ENCODE measurements at regions not wholly inside any gene's neighbourhood (a gene's known extent, or its start where the extent isn't known, plus 50 kb on each side); places are given as distances from the start of the nearest gene placed in this dataset.

GRCh38 chr6:25165800-25166199 lies 113.4 kb upstream of the CARMIL1 start:
- 87% methylated on average over 1 of the region's 1 CpG for WGBS, 2 donors
- no peak for DNase-seq (ENCODE audit: low spot score in 2 of 2)
- TF ChIP-seq POLR2A (IDR thresholded peaks at IDR 0.05), result no peak
- TF ChIP-seq, protein P1, sequence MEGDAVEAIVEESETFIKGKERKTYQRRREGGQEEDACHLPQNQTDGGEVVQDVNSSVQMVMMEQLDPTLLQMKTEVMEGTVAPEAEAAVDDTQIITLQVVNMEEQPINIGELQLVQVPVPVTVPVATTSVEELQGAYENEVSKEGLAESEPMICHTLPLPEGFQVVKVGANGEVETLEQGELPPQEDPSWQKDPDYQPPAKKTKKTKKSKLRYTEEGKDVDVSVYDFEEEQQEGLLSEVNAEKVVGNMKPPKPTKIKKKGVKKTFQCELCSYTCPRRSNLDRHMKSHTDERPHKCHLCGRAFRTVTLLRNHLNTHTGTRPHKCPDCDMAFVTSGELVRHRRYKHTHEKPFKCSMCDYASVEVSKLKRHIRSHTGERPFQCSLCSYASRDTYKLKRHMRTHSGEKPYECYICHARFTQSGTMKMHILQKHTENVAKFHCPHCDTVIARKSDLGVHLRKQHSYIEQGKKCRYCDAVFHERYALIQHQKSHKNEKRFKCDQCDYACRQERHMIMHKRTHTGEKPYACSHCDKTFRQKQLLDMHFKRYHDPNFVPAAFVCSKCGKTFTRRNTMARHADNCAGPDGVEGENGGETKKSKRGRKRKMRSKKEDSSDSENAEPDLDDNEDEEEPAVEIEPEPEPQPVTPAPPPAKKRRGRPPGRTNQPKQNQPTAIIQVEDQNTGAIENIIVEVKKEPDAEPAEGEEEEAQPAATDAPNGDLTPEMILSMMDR (IDR thresholded peaks at IDR 0.05), result no peak
- no peak overlapping the region for H3K4me3 ChIP-seq (ENCODE audit: low read depth, poor library complexity, severe bottlenecking)
- intact Hi-C loops (cut with DNase I; ENCODE audit: low total_unique reads), result no loop called here

- no peak overlapping the region for H3K4me3 ChIP-seq (ENCODE audit: low read depth, poor library complexity, severe bottlenecking)
- DNase-seq (ENCODE audit: low spot score in 2 of 2), result no peak
- 62 to 63% methylated on average over 6 of the region's 6 CpGs for WGBS, 2 donors
- TF ChIP-seq, protein P1 (IDR thresholded peaks at IDR 0.05), result no peak
- TF ChIP-seq POLR2A (IDR thresholded peaks at IDR 0.05), result no peak
- intact Hi-C loops (cut with DNase I; ENCODE audit: low total_unique reads), result no loop called here
Observed at GRCh38 chr6:25166955-25167748, 112.0 kb upstream of the CARMIL1 start.

DNA sequence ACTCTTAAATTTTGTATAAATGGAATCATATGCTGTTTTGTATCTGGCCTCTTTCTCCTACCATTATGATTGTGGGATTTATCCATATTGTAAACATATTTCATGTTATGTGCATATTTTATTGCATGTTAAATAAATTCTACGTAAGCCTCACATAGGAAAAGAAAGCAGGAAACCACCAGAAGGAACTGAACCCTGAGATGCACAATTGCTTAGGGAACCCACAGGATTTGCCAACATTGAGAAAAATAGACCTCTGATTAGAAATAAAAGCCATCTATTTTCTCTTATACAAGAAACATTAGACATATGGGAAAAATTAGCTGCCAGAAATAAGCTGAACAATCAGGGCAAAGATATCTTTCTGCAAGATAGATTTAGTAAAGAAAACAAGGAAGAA lies 111.2 kb upstream of the CARMIL1 start:
- WGBS, 2 donors, result 79 to 85% methylated on average over 1 of the region's 1 CpG

GRCh38 chr6:25168637-25169036 lies 110.5 kb upstream of the CARMIL1 start:
- intact Hi-C loops (cut with DNase I; ENCODE audit: low total_unique reads), result no loop called here
- no peak overlapping the region for H3K4me3 ChIP-seq (ENCODE audit: low read depth, poor library complexity, severe bottlenecking)
- DNase-seq (ENCODE audit: low spot score in 2 of 2), result no peak
- 89 to 94% methylated on average over 3 of the region's 3 CpGs for WGBS, 2 donors
- TF ChIP-seq, protein P1 (IDR thresholded peaks at IDR 0.05), result no peak

More for the DNA sequence above, 111.2 kb upstream of the CARMIL1 start:
- no peak for TF ChIP-seq POLR2A (IDR thresholded peaks at IDR 0.05)
- TF ChIP-seq, protein P1 (IDR thresholded peaks at IDR 0.05), result no peak
- no peak overlapping the region for H3K4me3 ChIP-seq (ENCODE audit: low read depth, poor library complexity, severe bottlenecking)
- no peak for DNase-seq (ENCODE audit: low spot score in 2 of 2)
- intact Hi-C loops (cut with DNase I; ENCODE audit: low total_unique reads), result no loop called here

DNA sequence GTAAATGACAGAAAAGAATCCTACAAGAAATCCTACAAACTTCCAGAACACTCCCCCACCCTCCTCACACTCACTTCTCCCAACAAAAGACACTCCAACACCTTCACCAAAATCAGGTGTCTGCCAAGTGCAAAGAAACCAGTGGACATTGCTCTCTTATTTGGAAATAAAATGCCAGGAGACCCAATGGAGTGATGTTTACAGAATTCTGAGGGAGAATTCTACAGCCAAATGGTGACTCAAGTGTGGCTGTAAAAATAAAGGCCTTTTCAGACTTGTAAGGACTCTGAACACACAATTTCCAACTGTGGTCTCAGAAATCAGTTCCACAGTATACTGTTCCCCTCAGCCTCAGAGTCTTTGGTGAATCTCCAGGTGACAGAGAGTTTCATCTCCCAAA lies 109.6 kb upstream of the CARMIL1 start:
- H3K4me3 ChIP-seq (ENCODE audit: low read depth, poor library complexity, severe bottlenecking), result no peak overlapping the region
- no peak for TF ChIP-seq POLR2A (IDR thresholded peaks at IDR 0.05)
- TF ChIP-seq, protein P1 (IDR thresholded peaks at IDR 0.05), result no peak
- intact Hi-C loops (cut with DNase I; ENCODE audit: low total_unique reads), result no loop called here
- DNase-seq (ENCODE audit: low spot score in 2 of 2), result no peak

DNA sequence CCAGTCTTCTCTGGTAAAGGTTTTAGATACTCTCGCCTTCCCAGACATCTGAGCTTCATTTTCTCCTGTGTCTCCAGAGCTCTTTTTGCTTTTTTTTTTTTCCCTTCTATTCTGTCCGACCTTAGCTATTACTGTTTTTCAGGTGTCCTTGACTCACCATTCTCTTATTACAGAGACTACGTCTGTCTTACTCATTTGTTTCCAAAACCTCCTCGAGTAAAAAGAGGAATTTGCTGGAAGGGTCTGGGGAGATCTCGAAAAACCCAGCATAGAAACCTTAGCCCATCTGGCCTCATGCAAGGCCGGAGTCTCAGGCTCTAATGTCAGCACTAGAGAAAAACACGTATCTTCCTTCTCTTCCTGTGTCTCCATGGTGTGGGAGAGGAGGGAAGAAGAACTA lies 109.2 kb upstream of the CARMIL1 start:
- DNase-seq (ENCODE audit: low spot score in 2 of 2), result no peak
- H3K4me3 ChIP-seq (ENCODE audit: low read depth, poor library complexity, severe bottlenecking), result no peak overlapping the region
- intact Hi-C loops (cut with DNase I; ENCODE audit: low total_unique reads), result no loop called here
- 78 to 85% methylated on average over 7 of the region's 7 CpGs for WGBS, 2 donors
- TF ChIP-seq, protein P1 (IDR thresholded peaks at IDR 0.05), result no peak
- TF ChIP-seq POLR2A (IDR thresholded peaks at IDR 0.05), result no peak

All from lower leg skin (tissue), 4 donors.